ENCODE measurements at regions not wholly inside any gene's neighbourhood (a gene's known extent, or its start where the extent isn't known, plus 50 kb on each side); places are given as distances from the start of the nearest gene placed in this dataset.
"Not testable (repeated sequence)": the region's sequence is repeated elsewhere in the genome, so short reads cannot be mapped to it uniquely, and the experiment has no call there.

GRCh38 chr3:191721390-191721861, 260.5 kb downstream of the PYDC2 start:
- intact Hi-C loops (cut with DNase I), result no loop called here

DNA sequence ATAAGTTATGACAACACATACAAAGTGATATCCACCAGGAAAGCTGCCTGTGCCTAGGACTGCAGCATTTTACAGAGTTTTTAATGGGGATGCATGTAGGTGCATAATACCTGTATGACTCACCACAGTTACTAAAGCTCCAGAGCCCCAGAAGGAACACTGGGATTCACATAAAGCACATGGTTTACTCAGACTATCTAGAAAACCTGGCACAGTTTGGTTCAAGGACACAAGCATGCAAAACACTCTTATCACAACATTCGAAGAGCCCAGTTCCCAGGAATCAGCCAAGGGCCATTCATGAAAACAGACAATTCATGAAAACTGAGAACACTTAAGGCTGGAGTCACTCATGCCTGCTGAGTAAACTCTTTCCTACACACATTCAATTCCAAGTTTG, 261.0 kb downstream of the PYDC2 start:
- no peak for DNase-seq
- intact Hi-C loops (cut with DNase I), result no loop called here

More at GRCh38 chr3:191721390-191721861, 260.5 kb downstream of the PYDC2 start:
- no peak for DNase-seq

GRCh38 chr3:191727338-191727737, 266.4 kb downstream of the PYDC2 start:
- DNase-seq, result no peak
- intact Hi-C loops (cut with DNase I), result no loop called here

DNA sequence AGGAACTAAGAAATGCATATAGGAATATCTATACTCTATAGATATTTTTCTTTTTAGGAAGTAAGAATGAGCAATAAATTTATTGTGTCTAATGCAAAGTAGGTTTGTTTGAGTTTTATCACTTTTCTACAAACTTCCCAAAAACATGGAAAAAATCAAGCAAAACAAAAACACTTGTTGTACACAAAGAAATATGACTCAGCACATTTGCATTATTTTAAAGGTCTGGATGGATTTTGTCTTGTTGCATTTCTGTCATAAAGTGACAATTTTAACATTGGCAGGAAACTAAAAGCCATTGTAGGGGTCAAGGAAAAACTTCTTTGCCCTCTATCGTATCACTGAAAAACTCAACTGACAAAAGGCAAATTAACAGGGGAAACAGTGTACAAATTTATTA, 267.2 kb downstream of the PYDC2 start:
- DNase-seq, result no peak
- intact Hi-C loops (cut with DNase I), result no loop called here

- intact Hi-C loops (cut with DNase I), result no loop called here
- no peak for DNase-seq
Measured at GRCh38 chr3:191737742-191738141, 276.8 kb downstream of the PYDC2 start.

- DNase-seq, result no peak
- intact Hi-C loops (cut with DNase I), result no loop called here
Measured at GRCh38 chr3:191740712-191741111, 279.7 kb downstream of the PYDC2 start.

GRCh38 chr3:191741847-191742350, 280.9 kb downstream of the PYDC2 start:
- DNase-seq; intact Hi-C loops (cut with DNase I): not testable (repeated sequence)

DNA sequence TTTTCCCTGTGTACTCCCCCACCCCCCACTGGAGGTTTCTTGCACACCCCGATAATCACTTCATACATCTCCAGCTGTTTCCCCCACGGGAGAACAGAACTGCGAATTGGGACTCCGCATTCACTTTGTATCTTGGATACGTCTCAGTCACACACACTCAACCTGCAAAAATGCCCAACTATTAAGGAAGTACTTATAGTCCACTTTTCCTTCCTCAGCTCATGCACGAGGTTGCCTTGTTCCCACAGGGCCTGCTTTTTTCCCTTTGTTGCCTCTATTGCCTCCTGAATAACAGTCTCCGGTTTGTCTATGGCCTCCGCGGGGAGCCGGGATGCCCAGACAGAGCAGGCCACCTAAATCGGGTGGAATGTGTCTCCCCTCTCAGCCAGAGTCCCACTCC, 282.3 kb downstream of the PYDC2 start:
- no peak for DNase-seq

DNA sequence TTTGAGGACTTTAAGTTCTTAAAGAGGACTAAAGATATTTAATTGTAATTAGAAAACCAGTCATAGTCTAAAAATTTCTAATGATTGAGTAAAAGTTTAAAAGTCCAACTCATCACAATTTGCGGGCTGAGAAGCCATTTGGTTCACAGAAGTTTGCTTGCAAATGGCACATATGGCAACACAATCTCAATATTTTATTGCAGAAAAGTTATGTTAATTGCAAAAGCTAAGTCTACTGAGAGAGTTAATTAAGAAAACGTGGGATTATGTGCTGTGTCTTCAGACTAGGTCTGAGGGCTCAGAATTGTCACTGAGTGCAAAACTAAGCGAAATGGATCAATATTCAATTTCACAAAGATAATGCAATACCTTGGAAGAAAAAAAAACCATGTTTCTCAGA, 289.7 kb downstream of the PYDC2 start:
- intact Hi-C loops (cut with DNase I), result no loop called here

More for the DNA sequence above, 282.3 kb downstream of the PYDC2 start:
- intact Hi-C loops (cut with DNase I), result no loop called here

GRCh38 chr3:191753196-191753595, 292.2 kb downstream of the PYDC2 start:
- no peak for DNase-seq
- intact Hi-C loops (cut with DNase I), result no loop called here

More for the DNA sequence above, 289.7 kb downstream of the PYDC2 start:
- DNase-seq, result no peak

DNA sequence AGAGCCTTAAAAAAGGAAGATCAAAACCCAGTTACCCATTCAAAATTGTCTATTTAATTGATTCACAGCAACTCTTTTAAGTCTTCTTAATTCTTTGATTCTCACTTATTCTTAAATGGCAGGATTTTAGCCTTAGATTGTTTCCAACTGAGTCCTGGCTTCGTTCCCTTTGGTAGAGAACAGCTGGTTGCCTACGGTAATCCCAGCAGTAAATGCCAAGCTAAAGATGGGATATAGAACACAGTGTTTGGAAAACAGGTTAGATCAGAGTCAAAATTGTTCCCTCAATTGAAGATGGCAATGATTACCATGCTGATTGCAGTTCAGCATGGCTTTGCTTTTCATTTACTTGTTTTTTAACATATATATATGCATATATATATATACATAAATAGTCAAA, 300.9 kb downstream of the PYDC2 start:
- intact Hi-C loops (cut with DNase I), result no loop called here
- no peak for DNase-seq

DNA sequence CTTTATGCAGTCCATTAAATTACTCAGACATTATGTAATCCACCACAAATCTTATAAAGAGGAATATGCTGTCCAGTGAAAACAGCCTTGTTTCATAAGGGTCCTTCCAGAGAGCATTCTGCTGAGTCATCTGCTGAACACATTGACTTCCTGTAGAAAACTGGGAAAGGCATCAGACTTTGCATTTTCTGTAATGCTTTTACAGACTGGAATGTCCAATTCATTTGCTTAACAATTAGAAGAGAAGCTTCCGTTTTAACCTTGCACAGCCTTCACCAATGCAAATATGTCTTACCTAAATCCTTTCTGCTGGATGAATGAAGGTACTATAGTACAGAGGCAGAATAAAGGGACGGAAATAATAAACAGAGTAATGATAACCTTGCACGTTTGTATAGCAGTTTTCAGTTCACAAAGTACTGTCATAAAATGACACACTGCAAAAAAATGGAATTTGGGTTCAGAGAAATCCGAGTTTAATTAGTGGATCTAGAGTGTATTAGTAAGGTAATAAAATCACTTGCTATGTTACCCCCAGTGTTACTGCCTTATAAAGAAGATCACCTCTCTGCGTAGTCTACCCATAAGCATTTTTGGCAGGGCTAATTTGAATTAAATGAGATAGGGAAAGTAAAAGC, 301.5 kb downstream of the PYDC2 start:
- intact Hi-C loops (cut with DNase I), result no loop called here
- no peak for DNase-seq

GRCh38 chr3:191768421-191768820, 307.5 kb downstream of the PYDC2 start:
- intact Hi-C loops (cut with DNase I), result no loop called here

GRCh38 chr3:191770541-191770940, 309.6 kb downstream of the PYDC2 start:
- intact Hi-C loops (cut with DNase I), result no loop called here
- DNase-seq, result no peak

More at GRCh38 chr3:191768421-191768820, 307.5 kb downstream of the PYDC2 start:
- no peak for DNase-seq

GRCh38 chr3:191774485-191774884, 313.5 kb downstream of the PYDC2 start:
- intact Hi-C loops (cut with DNase I), result no loop called here

DNA sequence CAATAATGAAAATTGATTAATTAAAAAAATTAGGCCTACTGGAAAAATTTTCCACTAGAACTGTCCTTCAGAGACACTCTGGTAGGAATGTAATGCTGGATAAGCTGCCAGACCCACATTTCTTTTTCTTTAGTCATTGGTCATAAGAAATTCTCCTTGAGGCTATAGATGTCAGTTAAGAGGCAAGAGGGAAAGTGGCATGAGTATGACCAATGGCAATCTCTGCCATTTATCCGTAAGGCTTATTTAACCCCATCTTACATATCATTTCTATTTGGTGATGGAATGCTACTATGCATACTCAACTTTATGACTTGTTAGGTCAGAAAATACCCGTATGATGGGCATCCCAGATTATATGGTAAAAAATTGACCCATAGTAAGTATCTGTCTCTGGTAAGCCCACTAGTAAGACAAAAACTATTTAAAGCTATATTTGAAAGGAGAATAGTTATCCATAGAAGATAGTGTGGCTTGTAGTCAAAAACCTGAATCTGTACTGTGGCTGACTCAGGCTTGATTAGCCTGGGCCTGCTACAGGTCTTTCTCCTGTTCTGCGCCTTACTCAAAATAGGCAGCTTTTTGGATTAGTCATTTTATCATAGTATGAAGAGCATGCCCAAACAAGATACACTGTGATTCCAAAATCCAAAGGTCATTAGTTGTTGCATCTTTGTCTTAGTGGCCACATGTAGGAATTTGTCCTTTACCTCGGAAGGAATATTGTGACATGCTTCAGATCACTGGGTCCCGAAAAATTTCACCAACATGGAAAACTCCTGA, 314.7 kb downstream of the PYDC2 start:
- intact Hi-C loops (cut with DNase I), result no loop called here
- DNase-seq, result no peak

More at GRCh38 chr3:191774485-191774884, 313.5 kb downstream of the PYDC2 start:
- DNase-seq, result no peak

DNA sequence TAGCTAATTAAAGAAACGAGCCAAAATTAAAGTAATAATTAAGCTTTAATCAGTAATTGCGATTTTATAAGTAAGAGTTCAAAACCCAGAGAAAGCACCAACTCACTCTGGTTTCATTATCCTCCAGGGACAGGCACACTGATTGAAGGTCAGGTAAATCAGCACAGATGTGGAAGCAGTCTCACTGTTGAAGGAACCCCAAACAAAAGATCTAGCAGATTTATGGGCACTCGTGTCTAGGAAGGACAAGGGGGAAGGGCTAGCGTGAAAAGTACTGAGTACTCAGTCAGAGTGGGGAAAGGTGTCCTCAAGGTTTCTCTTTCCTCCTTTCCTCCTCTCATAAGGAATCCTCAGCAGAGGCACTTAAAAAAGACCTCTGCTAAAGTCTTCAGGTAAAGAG, 320.1 kb downstream of the PYDC2 start:
- intact Hi-C loops (cut with DNase I), result no loop called here
- no peak for DNase-seq

DNA sequence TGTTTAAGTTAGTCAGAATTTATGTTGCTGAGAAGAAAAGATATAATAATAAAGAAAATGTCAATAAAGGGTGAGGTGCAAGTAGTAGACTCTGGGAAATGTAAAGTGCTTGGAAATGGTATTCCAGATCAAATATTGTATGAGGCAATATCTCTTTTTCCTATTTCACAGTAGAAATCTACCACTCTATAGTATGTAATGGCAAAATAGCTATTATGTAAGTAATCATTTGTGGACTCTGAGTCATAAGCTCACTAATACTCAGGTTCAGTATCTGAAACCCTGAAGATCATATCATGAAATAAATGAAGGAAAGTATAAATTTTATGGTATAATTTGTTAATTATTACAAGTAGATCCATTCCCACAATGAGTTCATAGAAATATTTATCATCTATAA, 322.1 kb downstream of the PYDC2 start:
- DNase-seq, result no peak

GRCh38 chr3:191790934-191791333, 330.0 kb downstream of the PYDC2 start:
- DNase-seq, result no peak
- intact Hi-C loops (cut with DNase I), result no loop called here

More for the DNA sequence above, 322.1 kb downstream of the PYDC2 start:
- intact Hi-C loops (cut with DNase I), result no loop called here

DNA sequence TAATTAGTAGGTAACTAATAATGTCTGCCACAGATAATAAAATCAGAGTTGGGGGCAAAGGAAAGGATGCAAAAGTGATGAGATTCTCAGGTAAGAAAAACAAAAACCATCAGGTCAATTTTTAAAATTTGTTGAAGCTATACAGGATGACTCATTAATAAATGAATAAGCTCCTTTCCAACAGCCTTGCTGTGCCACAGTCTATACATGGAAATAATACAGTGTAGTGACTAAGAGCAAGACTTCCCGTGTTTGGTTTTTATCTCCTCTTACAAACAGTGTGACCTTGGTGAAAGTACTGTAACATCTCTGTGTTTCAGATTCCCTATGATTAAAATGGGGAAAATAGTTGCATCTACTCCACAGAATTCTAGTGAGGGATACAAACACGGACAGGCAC, 331.6 kb downstream of the PYDC2 start:
- intact Hi-C loops (cut with DNase I), result no loop called here

More for the DNA sequence above, 331.6 kb downstream of the PYDC2 start:
- DNase-seq, result no peak

All from head of caudate nucleus (tissue), 42 donors.